NK-92 treated with Interleukin-12 subunit alpha and Interleukin-12 subunit beta, amount 100 ng/mL, for 24 hours (cell line): ENCODE measurements at regions not wholly inside any gene's neighbourhood (a gene's known extent, or its start where the extent isn't known, plus 50 kb on each side); places are given as distances from the start of the nearest gene placed in this dataset.

Experiments
- DNase-seq: peaks from one replicate; lab custom pipeline; 2025; lab: John Stamatoyannopoulos, UW

- DNase-seq, result no peak
Measured at GRCh38 chr13:85287528-85287927, 511.7 kb downstream of the SLITRK6 start.

- no peak for DNase-seq
Measured at GRCh38 chr13:85286081-85286480, 513.1 kb downstream of the SLITRK6 start.

GRCh38 chr13:85284349-85284748 is 514.9 kb downstream of the SLITRK6 start:
- no peak for DNase-seq

- DNase-seq, result no peak
Measured at GRCh38 chr13:85283408-85283807, 515.8 kb downstream of the SLITRK6 start.

- no peak for DNase-seq
Measured at GRCh38 chr13:85282876-85283275, 516.3 kb downstream of the SLITRK6 start.

GRCh38 chr13:85278851-85279250 is 520.4 kb downstream of the SLITRK6 start:
- DNase-seq, result no peak

- DNase-seq, result no peak
Measured at GRCh38 chr13:85277748-85278147, 521.5 kb downstream of the SLITRK6 start.

GRCh38 chr13:85266771-85267170 is 532.4 kb downstream of the SLITRK6 start:
- DNase-seq, result no peak

- DNase-seq, result no peak
Measured at GRCh38 chr13:85266331-85266730, 532.9 kb downstream of the SLITRK6 start.

- no peak for DNase-seq
Measured at GRCh38 chr13:85265296-85265695, 533.9 kb downstream of the SLITRK6 start.

- DNase-seq, result no peak
Measured at GRCh38 chr13:85262499-85262898, 536.7 kb downstream of the SLITRK6 start.

- no peak for DNase-seq
Measured at GRCh38 chr13:85261757-85262346, 537.4 kb downstream of the SLITRK6 start.

GRCh38 chr13:85260896-85261295 is 538.3 kb downstream of the SLITRK6 start:
- no peak for DNase-seq

GRCh38 chr13:85255978-85256377 is 543.2 kb downstream of the SLITRK6 start:
- no peak for DNase-seq

- DNase-seq, result no peak
Measured at GRCh38 chr13:85254641-85255040, 544.6 kb downstream of the SLITRK6 start.

- no peak for DNase-seq
Measured at GRCh38 chr13:85249151-85249550, 550.1 kb downstream of the SLITRK6 start.

GRCh38 chr13:85247780-85248179 is 551.4 kb downstream of the SLITRK6 start:
- no peak for DNase-seq

- DNase-seq, result no peak
Measured at GRCh38 chr13:85243831-85244230, 555.4 kb downstream of the SLITRK6 start.

GRCh38 chr13:85241060-85241459 is 558.2 kb downstream of the SLITRK6 start:
- DNase-seq, result no peak

GRCh38 chr13:85236413-85236812 is 562.8 kb downstream of the SLITRK6 start:
- no peak for DNase-seq

GRCh38 chr13:85230691-85231093 is 568.5 kb downstream of the SLITRK6 start:
- DNase-seq, result no peak

- no peak for DNase-seq
Measured at GRCh38 chr13:85228692-85229091, 570.5 kb downstream of the SLITRK6 start.

GRCh38 chr13:85223883-85224656 is 575.1 kb downstream of the SLITRK6 start:
- no peak for DNase-seq

GRCh38 chr13:85216576-85216975 is 582.6 kb downstream of the SLITRK6 start:
- DNase-seq, result no peak
